Stimulated activated CD8-positive, alpha-beta memory T cell treated with anti-CD3 and anti-CD28 coated beads, Interleukin-7, amount 100 ng/mL, for 48 hours (primary cell): ENCODE measurements at regions not wholly inside any gene's neighbourhood (a gene's known extent, or its start where the extent isn't known, plus 50 kb on each side); places are given as distances from the start of the nearest gene placed in this dataset.

Experiments
- DNase-seq, 2 donors: peaks; one replicate each; pipeline ENCODE4 v3.0.0-alpha.2; 2020; ENCODE audit warnings: low read depth in 1 of 2; ENCODE audit errors: extremely low read depth in 1 of 2

GRCh38 chr7:136807598-136807997 is 60.9 kb upstream of the CHRM2 start:
- no peak for DNase-seq

- DNase-seq: no peak
Observed at GRCh38 chr7:136803028-136803427, 65.4 kb upstream of the CHRM2 start.

- no peak for DNase-seq
Observed at GRCh38 chr7:136783934-136784333, 84.5 kb upstream of the CHRM2 start.

GRCh38 chr7:136741941-136742340 is 126.5 kb upstream of the CHRM2 start:
- DNase-seq: no peak

GRCh38 chr7:136728945-136729344 is 139.5 kb upstream of the CHRM2 start:
- no peak for DNase-seq

GRCh38 chr7:136726460-136726859 is 142.0 kb upstream of the CHRM2 start:
- no peak for DNase-seq

- DNase-seq: no peak
Observed at GRCh38 chr7:136717910-136718557, 150.4 kb upstream of the CHRM2 start.

GRCh38 chr7:136714062-136714461 is 154.4 kb upstream of the CHRM2 start:
- DNase-seq: no peak

GRCh38 chr7:136710751-136711150 is 157.7 kb upstream of the CHRM2 start:
- no peak for DNase-seq

- no peak for DNase-seq
Observed at GRCh38 chr7:136709876-136710275, 158.6 kb upstream of the CHRM2 start.

GRCh38 chr7:136702913-136703312 is 165.5 kb upstream of the CHRM2 start:
- no peak for DNase-seq

- DNase-seq: no peak
Observed at GRCh38 chr7:136698977-136699376, 169.5 kb upstream of the CHRM2 start.

GRCh38 chr7:136698231-136698630 is 170.2 kb upstream of the CHRM2 start:
- no peak for DNase-seq

- DNase-seq: no peak
Observed at GRCh38 chr7:136697271-136697670, 171.2 kb upstream of the CHRM2 start.

GRCh38 chr7:136693166-136694119 is 175.0 kb upstream of the CHRM2 start:
- no peak for DNase-seq

GRCh38 chr7:136692221-136692620 is 176.2 kb upstream of the CHRM2 start:
- DNase-seq: no peak

- no peak for DNase-seq
Observed at GRCh38 chr7:136688601-136689000, 179.9 kb upstream of the CHRM2 start.

GRCh38 chr7:136687693-136688322 is 180.6 kb upstream of the CHRM2 start:
- DNase-seq: no peak

GRCh38 chr7:136685501-136686173 is 182.8 kb upstream of the CHRM2 start:
- no peak for DNase-seq

GRCh38 chr7:136677471-136678365 is 190.7 kb upstream of the CHRM2 start:
- DNase-seq: no peak
